ENCODE measurements at regions not wholly inside any gene's neighbourhood (a gene's known extent, or its start where the extent isn't known, plus 50 kb on each side); places are given as distances from the start of the nearest gene placed in this dataset.

- no peak overlapping the region for H3K27ac ChIP-seq
- no peak for TF ChIP-seq CTCF (IDR thresholded peaks at IDR 0.05; ENCODE audit: low read depth, low read length, missing control alignments)
- no peak overlapping the region for H3K4me3 ChIP-seq (ENCODE audit: low read depth, low read length)
- no peak for DNase-seq
- peaks cover 4% of the 10 kb centered on the region for H3K27me3 ChIP-seq (replicated peaks)
- in situ Hi-C loops (cut with HindIII; ENCODE audit: low pct_ligation_motif_present, low sequenced_read_pairs): no loop called here
- no peaks in the 10 kb centered on the region for H3K36me3 ChIP-seq (replicated peaks)
Observed at GRCh38 chr10:78772986-78773530, 295.7 kb upstream of the ZMIZ1 start.

- no peak for DNase-seq
- no peak for TF ChIP-seq CTCF (IDR thresholded peaks at IDR 0.05; ENCODE audit: low read depth, low read length, missing control alignments)
- no peak overlapping the region for H3K27ac ChIP-seq
- H3K27me3 ChIP-seq (replicated peaks): peaks cover 4% of the 10 kb centered on the region
- H3K36me3 ChIP-seq (replicated peaks): no peaks in the 10 kb centered on the region
- in situ Hi-C loops (cut with HindIII; ENCODE audit: low pct_ligation_motif_present, low sequenced_read_pairs): no loop called here
- no peak overlapping the region for H3K4me3 ChIP-seq (ENCODE audit: low read depth, low read length)
Observed at GRCh38 chr10:78774614-78774998, 294.2 kb upstream of the ZMIZ1 start.

GRCh38 chr10:78774999-78775711 is 293.6 kb upstream of the ZMIZ1 start:
- DNase-seq: peak; percentile 49
- TF ChIP-seq CTCF (IDR thresholded peaks at IDR 0.05; ENCODE audit: low read depth, low read length, missing control alignments): peak; percentile 22
- H3K27me3 ChIP-seq (replicated peaks): peaks cover 4% of the 10 kb centered on the region
- in situ Hi-C loops (cut with HindIII; ENCODE audit: low pct_ligation_motif_present, low sequenced_read_pairs): no loop called here
- H3K36me3 ChIP-seq (replicated peaks): no peaks in the 10 kb centered on the region
- no peak overlapping the region for H3K4me3 ChIP-seq (ENCODE audit: low read depth, low read length)
- no peak overlapping the region for H3K27ac ChIP-seq

- Histone ChIP-seq H3K36me3 (replicated peaks) (no peaks in the 10 kb centered on the region), H3K27me3 (replicated peaks) (peaks cover 4% of the 10 kb centered on the region), H3K4me3 (ENCODE audit: low read depth, low read length) (no peak overlapping the region), H3K27ac (no peak overlapping the region)
- DNase-seq: no peak
- in situ Hi-C loops (cut with HindIII; ENCODE audit: low pct_ligation_motif_present, low sequenced_read_pairs): no loop called here
- TF ChIP-seq CTCF (IDR thresholded peaks at IDR 0.05; ENCODE audit: low read depth, low read length, missing control alignments): no peak
Observed at GRCh38 chr10:78775891-78776290, 292.9 kb upstream of the ZMIZ1 start.

- Histone ChIP-seq H3K27ac (no peak overlapping the region), H3K27me3 (replicated peaks) (peaks cover 4% of the 10 kb centered on the region), H3K4me3 (ENCODE audit: low read depth, low read length) (no peak overlapping the region), H3K36me3 (replicated peaks) (no peaks in the 10 kb centered on the region)
- no peak for TF ChIP-seq CTCF (IDR thresholded peaks at IDR 0.05; ENCODE audit: low read depth, low read length, missing control alignments)
- no peak for DNase-seq
- in situ Hi-C loops (cut with HindIII; ENCODE audit: low pct_ligation_motif_present, low sequenced_read_pairs): no loop called here
Observed at GRCh38 chr10:78776756-78777155, 292.0 kb upstream of the ZMIZ1 start.

GRCh38 chr10:78777466-78777865 is 291.3 kb upstream of the ZMIZ1 start:
- Histone ChIP-seq H3K27ac (no peak overlapping the region), H3K27me3 (replicated peaks) (peaks cover 4% of the 10 kb centered on the region)
- TF ChIP-seq CTCF (IDR thresholded peaks at IDR 0.05; ENCODE audit: low read depth, low read length, missing control alignments): no peak

More at GRCh38 chr10:78777466-78777865, 291.3 kb upstream of the ZMIZ1 start:
- DNase-seq: no peak
- in situ Hi-C loops (cut with HindIII; ENCODE audit: low pct_ligation_motif_present, low sequenced_read_pairs): no loop called here
- no peaks in the 10 kb centered on the region for H3K36me3 ChIP-seq (replicated peaks)
- H3K4me3 ChIP-seq (ENCODE audit: low read depth, low read length): no peak overlapping the region

Data from brain microvascular endothelial cell (primary cell).